SW480 (cell line): ENCODE measurements at regions not wholly inside any gene's neighbourhood (a gene's known extent, or its start where the extent isn't known, plus 50 kb on each side); places are given as distances from the start of the nearest gene placed in this dataset.
"Not testable (repeated sequence)": the region's sequence is repeated elsewhere in the genome, so short reads cannot be mapped to it uniquely, and the experiment has no call there.

Experiments
- DNase-seq: peaks from one replicate; pipeline ENCODE4 v3.0.0-alpha.2; 2016; ENCODE audit warnings: low spot score

DNA sequence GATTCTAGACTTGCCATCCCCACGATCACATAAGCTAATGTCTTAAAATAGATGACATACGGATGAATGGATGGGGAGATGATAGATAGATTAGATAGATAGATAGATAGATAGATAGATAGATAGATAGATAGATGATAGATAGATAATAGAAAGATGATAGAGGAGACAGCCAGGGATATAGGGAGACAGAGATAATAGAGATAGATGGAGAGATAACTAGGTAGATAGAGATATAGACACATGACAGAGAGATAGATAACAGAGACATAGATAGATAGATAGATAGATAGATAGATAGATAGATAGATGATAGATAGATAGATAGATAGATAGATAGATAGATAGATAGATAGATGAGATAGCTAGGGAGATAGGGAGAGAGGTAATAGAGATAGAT, 511.0 kb upstream of the AUTS2 start:
- DNase-seq = not testable (repeated sequence)

DNA sequence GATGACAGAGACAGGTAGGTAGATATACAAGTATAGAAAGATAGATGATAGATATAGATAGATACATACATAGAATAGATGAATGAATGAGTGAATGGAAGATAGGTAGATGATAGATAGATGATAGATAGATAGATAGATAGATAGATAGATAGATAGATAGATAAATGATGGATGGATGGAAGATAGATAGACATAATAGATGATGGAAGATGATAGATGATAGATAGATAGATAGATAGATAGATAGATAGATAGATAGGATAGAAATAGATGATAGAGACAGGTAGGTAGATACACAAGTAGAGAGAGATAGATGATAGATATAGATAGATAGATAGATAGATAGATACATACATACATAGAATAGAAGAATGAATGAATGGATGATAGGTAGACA, 510.1 kb upstream of the AUTS2 start:
- DNase-seq = no peak

DNA sequence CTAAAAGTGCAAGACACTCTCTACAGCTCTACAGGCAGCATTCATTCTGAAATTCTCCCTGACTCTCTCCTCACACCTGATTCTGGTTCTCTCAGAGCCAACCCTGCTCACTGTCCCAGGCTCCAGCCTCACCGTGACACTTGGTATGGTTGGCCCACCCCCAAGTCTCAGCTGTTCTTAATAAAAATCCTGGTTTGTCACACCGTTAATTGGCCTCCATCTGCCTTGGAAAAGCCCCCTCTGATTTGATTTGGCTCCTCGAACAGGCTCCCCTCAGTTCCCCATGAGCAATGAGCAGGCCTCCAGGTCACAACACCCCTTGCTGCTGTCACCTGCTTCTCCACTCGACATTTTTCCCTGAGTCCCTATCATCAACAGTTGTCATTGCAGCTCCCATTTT, 507.3 kb upstream of the AUTS2 start:
- no peak for DNase-seq

DNA sequence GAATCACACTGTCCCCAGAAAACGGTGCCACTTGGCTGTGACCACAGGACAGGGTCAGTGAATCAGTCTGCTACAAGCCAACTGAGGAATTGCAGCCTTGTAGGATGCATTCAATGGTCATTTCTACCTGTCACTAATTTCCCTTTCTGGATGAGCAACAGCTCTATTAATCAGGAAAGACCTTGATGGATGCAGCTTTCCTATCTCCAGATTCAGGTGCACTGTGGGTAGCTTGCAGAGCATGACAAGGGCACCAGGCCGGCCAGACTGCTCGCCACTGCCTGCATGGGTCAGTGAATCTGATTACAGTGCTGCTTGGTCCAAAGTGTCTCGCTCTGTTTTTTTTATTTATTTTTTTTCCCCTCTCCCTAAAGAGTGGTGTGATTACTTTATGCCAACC, 506.8 kb upstream of the AUTS2 start:
- no peak for DNase-seq

DNA sequence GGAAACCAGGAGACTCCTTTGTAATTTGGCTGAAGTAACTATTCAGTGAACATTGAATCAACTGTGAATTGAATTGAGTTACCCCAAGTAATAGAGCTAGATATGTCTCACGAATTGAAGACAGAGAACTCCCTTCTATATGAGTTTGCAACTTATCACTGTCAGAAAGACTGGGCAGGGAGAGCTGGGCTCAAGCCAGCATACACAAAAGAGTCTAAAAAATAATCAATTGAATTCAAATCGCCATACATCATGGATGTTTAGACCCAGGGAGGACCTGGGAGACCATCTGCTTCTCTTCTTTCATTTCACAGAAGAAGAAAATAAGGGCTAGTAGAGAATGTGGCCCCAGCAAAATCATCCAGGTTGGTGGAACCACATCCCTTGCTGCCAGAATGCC, 503.1 kb upstream of the AUTS2 start:
- DNase-seq = no peak

DNA sequence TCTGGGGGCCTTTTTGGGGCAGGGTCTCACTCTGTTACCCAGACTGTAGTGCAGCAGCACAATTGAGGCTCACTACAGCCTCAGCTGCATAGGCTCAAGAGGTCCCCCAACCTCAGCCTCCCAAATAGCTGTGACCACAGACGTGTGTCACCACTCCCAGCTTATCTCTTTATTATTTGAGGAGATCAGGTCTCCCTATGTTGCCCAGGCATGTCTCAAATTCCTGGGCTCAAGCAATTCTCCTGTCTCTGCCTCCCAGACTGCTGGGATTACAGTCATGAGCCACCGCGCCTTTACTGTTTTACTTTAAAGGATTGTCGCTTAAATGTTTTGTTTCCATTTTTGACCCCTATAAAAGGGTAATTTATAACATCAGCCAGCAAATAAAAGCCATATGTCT, 502.6 kb upstream of the AUTS2 start:
- no peak for DNase-seq

DNA sequence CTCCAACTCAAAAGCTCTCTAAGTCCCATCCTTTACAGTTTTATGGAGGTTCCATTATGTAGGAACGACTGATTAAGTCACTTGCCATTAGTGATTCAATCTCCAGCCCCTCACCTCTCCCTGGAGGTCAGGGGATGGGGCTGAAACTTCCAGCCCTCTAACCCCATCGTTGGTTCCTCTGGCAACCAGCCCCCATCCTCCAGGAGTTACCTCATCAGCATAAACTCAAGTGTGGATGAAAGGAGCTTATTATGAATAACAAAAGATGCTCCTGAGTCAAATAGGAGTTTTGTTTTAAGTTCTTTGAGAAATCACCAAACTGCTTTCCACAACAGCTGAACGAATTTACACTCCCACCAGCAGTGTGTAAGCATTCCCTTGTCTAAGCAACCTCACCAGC, 494.3 kb upstream of the AUTS2 start:
- no peak for DNase-seq

DNA sequence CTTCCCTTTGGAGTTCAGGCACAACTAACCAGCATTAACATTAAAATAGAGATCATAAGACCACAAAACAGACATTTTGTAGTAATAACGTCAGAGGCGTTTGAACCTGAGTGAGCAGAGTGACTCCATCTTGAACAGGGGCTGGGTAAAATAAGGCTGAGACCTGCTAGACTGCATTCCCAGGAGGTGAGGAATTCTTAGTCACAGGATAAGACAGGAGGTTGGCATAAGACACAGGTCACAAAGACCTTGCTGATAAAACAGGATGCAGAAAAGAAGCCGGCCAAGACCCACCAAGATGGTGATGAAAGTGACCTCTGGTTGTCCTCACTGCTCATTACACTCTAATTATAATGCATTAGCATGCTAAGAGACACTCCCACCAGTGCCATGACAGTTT, 493.2 kb upstream of the AUTS2 start:
- DNase-seq = no peak

DNA sequence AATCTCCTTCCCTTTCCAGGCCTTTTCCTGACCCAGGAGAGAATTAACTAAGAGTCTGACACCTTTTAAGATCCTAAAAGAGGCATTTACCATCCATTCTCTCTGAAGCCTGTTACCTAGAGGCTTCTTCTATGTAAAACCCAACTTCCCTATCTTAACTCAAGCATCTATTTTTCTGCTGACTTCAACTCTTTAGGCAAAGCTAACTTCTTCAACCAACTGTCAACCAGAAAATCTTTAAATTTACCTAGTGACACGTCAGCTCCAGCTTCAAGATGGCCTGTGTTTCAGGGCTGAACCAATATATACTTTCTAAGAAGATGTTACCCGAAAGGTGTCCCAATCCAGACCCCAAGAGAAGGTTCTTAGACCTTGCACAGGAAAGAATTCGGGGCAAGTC, 492.3 kb upstream of the AUTS2 start:
- DNase-seq = no peak

DNA sequence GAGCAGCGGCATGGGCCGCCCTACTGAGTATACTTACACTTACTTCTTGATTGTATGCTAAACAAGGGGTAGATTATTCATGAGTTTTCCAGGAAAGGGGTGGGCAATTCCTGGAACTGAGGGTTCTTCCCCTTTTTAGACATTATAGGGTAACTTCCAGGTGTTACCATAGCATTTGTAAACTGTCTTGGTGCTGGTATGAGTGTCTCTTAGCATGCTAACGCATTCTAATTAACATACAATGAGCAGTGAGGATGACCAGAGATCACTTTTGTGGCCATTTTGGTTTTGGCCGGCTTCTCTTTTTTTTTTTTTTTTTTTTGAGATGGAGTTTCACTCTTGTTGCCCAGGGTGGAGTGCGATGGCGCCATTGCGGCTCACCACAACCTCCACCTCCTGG, 491.8 kb upstream of the AUTS2 start:
- DNase-seq = not testable (repeated sequence)

DNA sequence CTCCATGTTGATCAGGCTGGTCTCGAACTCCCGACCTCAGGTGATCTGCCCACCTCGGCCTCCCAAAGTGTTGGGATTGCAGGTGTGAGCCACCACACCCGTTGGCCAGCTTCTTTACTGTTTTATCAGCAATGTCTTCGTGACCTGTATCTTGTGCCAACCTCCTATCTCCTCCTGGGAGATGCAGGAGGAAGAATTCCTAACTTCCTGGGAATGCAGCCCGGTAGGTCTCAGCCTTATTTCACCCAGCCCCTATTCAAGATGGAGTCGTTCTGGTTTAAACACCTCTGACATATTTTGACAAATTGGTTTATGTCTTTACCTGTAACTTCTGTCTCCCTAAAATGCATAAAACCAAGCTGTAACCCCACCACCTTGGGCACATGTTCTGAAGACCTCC, 491.3 kb upstream of the AUTS2 start:
- DNase-seq = not testable (repeated sequence)

DNA sequence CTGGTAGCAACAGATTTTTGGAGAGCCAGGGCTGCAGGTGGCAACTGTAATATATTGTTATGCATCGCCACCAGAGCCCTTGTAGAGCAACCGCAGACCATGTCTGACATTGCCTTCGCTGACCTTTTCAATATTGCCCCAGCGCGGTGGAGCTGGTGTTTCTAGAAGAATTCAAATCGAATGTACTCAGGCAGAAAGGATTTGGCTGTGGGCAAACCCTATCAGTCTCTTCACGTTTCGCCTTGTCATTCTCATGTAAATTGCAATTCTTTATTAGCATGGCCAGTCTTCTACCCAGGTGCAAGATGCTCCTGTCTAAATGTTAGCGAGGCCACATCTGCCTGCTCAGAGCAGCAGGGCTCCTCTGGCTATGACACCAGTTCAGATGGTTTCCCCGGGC, 490.2 kb upstream of the AUTS2 start:
- no peak for DNase-seq

DNA sequence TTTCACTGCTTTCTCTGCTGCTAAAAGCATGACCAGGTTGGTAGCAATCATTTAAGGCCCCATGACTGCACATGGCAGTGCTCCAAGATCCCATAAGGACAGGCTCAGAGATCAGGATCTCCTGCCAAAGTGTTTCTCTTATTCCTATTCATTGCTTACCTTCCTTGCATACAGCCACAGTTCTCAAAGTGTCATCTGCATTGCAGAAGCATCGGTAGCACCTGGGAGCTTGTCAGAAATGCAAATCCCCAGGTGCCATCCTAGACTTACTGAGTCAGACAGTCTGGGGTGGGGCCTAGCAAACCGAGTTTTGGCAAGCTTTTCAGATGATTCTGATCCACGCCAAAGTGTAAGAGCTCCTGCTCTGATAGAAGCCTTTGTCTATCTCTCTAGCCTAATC, 489.0 kb upstream of the AUTS2 start:
- no peak for DNase-seq

DNA sequence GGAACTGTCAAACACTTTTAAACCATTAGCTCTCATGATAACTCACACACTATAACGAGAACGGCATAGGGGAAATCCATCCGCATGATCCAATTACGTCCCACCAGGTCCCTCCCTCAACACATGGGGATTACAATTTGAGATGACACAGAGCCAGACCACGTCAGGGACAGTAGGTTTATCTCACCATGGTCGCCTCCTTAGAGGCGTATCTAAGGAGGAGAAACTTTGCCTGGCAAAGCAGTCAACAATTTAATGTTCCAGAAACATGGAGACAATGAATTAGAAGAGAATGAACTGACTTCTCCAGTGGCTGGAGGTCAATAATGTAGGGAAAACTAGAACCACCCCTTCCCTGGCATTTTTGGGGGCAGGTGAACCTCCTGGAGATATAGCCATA, 488.4 kb upstream of the AUTS2 start:
- DNase-seq = no peak

DNA sequence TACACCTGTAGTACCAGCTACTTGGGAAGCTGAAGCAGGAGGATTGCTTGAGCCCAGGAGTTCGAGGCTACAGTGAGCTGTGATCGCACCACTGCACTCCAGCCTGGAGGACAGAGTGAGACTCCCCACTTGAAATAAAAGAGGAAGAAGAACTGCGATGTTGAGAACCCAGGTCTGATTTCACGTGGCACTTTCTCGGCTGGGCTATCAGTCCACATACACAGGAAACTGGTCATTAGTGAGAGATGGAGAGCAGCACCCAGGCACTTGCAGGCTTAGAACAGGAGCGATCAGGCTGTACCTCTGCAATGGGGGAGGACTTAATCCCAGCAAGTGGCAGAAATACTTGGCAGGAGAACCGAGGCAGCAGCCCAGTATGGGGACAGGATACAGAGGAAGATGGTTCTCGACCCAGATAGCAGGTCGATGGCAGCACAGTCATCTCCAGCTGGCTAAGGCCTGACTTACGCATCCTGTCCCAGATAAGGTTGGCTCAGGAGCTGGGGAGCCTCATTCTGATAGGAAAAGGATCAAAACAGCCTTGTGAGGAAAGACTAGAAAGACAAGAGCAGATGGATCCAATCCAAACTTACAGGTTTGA, 487.7 kb upstream of the AUTS2 start:
- DNase-seq = no peak

DNA sequence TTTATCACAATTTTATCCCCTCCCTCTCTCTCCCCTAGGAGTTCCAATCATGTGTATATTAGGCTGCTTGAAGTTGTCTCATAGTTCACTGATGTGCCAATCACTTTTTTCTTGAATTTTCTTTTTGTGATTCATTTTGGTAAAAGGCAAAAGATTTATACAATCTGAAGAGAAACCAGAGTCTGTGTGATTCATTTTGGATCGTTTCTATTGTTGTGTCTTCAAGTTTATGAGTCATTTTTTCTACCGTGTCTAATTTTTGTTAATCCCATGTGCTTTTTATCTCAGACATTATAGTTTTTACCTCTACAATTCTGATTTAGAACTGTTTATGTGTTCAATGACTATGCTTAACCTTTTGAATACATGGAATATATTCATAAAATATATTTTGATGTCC, 483.9 kb upstream of the AUTS2 start:
- DNase-seq = no peak

DNA sequence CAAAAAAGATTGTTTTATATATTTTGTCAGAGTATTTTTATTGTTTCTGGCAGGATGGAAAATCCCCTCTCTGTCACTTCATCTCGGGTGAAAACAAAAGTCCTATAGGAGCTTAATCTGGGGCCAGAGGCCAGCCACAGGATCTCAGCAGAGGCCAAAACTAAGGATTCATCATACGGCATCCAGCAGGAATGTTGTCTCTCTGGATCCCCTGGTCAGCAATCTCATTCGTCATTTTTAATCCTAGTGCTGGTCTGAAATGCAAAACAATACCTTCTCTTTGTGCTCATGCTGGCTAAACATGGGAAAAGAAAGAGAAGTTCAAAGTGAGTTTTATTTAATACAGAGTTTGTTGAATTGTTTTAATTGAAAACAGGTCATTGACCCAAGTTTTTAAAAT, 482.5 kb upstream of the AUTS2 start:
- no peak for DNase-seq

DNA sequence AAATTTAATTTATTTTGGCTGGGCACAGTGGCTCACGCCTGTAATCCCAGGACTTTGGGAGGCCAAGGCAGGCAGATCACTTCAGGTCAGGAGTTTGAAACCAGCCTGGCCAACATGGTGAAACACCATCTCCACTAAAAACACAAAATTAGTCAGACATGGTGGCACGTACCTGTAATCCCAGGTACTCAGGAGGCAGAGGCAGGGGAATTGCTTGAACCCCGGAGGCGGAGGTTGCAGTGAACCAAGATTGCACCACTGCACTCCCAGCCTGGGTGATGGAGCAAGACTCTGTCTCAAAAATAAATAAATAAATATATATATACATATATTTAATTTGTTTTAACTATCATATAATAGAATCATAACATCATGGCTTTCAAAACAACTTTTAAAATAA, 482.1 kb upstream of the AUTS2 start:
- not testable (repeated sequence) for DNase-seq

DNA sequence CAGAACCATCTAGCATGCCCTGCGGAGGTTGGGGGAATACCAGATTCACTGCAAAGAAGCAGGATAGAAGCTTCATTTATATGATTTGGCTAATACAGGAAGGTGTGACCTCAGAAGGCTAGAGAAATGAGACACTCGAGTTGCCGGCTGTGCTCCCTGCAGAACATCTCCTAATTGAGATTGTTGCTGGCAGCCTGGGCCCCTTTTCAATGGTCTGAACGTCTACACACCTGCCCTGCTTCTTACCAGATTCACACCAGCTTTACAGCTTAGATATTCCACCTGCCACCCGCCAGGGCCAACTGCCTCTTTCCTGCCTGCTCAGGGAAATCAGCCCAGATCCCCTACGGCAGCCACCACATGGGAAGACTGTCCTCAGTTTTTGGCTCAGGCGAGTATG, 475.3 kb upstream of the AUTS2 start:
- DNase-seq = no peak

DNA sequence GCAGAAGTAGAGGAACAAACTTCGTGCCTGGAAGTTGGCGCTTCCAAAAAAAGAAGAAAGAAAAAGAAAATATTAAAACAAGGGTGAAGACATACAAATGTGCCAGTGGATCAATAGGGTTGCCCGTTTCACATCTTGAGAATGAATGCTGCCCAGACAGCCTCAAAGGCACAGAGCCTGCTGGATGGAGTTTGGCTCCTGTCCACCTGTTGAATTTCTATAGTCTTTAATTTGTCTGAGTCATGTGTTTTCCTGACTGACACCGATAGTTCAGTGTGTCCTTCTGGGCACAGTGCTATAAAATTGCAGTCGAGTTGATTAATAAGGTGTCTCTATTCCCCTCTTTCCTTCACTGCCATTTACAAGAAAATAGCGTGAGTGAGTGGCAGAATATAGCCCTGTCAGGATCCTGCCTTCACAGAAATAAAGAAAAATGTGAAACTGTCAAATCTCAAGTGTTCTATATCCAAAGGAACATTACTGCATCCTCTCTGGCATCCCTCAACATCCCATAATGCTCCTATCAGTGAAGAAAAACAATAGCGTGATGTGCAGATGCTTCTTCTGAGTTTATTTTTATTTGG, 471.3 kb upstream of the AUTS2 start:
- no peak for DNase-seq

DNA sequence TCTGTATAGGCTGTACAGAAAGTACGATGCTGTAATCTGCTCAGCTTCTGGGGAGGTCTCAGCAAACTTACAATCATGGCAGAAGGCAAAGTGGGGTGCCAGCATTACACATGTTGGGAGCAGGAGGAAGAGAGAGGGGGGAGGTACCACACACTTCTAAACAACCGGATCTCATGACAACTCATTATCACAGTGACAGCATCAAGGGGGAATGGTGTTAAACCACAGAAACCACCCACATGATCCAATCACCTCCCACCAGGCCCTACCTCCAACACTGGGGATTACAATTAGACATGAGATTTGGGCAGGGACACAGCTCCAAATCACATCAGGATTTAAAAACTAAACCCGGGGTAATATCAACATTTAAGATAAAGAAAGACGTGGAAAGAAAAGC, 468.8 kb upstream of the AUTS2 start:
- peak; percentile 31 for DNase-seq

DNA sequence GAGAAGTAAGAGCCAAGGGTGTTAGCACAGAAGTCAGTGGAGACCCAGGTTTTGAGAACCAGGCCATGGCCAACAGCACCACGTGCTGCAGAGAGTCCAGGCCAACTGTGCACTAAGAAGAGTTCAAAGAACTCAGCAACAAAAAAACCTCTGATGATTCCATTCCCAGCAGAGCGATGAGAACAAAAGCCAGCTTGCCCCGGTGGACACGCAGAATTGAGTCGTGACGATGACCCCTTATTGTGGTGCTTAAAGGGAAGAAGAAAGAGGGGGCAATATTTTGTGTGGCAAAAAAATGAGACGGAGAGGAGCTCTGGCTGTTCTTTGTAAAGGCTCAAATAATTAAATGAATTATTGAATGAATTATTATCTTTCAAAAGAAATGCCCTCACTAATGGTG, 468.3 kb upstream of the AUTS2 start:
- DNase-seq = peak; percentile 37

DNA sequence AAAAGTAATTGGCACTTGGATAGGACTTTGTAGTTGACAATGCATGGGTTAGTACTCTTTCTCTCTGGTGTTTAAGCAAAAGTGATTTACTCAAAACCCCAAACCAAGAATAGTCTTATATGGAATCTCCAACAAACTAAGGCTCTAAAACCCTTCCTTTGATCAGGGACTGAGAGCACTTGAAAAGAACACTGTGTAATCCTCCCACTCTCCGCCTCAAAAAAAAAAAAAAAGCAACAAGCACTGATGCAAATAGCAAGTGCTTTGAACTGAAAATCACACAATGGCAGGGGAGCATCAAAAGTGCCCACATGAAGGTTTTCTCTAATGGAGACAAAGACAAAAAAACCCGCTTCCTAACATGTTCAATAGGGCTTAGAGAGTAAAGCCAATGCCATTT, 467.9 kb upstream of the AUTS2 start:
- DNase-seq = peak; percentile 58

DNA sequence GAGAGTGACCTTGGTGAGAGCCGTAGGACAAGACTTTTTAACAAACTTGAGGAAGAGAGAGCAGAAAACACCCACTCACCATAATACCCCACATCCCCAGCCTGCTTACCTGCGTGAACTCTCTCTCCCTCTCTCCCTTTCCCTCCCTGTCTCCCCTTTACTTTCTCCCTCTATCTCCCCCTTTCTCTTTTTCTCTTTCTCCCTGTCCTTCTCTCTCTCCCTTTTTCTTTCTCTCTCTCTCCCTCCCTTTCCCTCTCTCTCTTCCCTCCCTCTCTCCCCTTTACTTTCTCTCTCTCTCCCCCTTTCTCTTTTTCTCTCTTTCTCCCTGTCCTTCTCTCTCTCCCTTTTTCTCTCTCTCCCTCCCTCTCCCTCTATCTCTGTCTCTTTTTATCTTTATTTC, 464.0 kb upstream of the AUTS2 start:
- no peak for DNase-seq

DNA sequence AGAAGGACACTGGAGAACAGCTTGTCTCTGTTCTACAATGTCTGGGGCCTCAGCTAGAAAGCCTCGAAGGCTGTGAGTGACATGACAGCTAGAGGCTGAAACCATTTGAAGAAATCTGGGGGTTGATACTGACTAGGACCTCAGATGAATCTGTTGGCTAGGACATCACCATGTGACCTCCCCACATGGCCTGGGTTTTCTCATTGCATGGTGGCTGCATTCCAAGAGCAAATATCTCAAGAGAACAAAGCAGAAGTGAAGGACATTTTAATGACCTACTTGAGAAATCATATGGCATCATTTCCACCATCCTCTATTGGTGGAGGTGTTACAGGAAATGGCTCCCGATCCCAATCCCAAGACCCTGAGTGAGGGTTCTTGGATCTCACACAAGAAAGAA, 450.6 kb upstream of the AUTS2 start:
- DNase-seq = no peak
